PC-3 (cell line): ENCODE measurements at regions not wholly inside any gene's neighbourhood (a gene's known extent, or its start where the extent isn't known, plus 50 kb on each side); places are given as distances from the start of the nearest gene placed in this dataset.

Source experiments
- CTCF ChIP-seq: fragments of 300-600 bp; sonication (generic); conservative IDR thresholded peaks from 2 replicates; pipeline ENCODE4 v1.5.1; 2017; ENCODE audit warnings: antibody characterized with exemption, low read depth, mild to moderate bottlenecking, low read length
- EZH2 ChIP-seq: fragments of 300-600 bp; sonication (generic); IDR thresholded peaks from one replicate; pipeline ENCODE4 v1.6.1; 2017; ENCODE audit warnings: antibody characterized with exemption, mild to moderate bottlenecking, low read length; ENCODE audit not compliant: unreplicated experiment

GRCh38 chr15:95880630-95881029 is 449.9 kb upstream of the NR2F2 start:
- TF ChIP-seq CTCF = no peak
- no peak for TF ChIP-seq EZH2
